GM12878 (cell line): ENCODE measurements at regions not wholly inside any gene's neighbourhood (a gene's known extent, or its start where the extent isn't known, plus 50 kb on each side); places are given as distances from the start of the nearest gene placed in this dataset.

Experiments
- ATAC-seq: fragments of 200-7000 bp; cut with Tn5 transposase; 3 replicates; pipeline ENCODE4 v1.9.1; 2020; ENCODE audit warnings: mild to moderate bottlenecking, moderate library complexity
- BruUV-seq: library from RNA; stranded (reverse); fragments of 400-500 nt; replicated peaks from 2 replicates; lab custom pipeline; 2021; lab: Mats Ljungman, UMichigan
- CTCF ChIA-PET: fragments of 300-600 bp; sonication (Branson Sonifier 250); formaldehyde crosslinking; extraction: SDS; loops from one replicate; lab custom pipeline; 2021; ENCODE audit warnings: inconsistent platforms; lab: Yijun Ruan, JAX
- POLR2A ChIA-PET: fragments of 350-600 bp; formaldehyde crosslinking; extraction: SDS; loops from one replicate; lab custom pipeline; 2021; ENCODE audit warnings: inconsistent platforms; lab: Charles Lee
- RAD21 ChIA-PET: fragments of 300-600 bp; sonication (Branson Sonifier 250); formaldehyde crosslinking; loops from one replicate; lab custom pipeline; 2023; ENCODE audit warnings: antibody characterized with exemption; ENCODE audit not compliant: unreplicated experiment; lab: Charles Lee
- SMC1A ChIA-PET: fragments of 300-600 bp; sonication (Branson Sonifier 250); formaldehyde crosslinking; loops from one replicate; lab custom pipeline; 2023; ENCODE audit not compliant: unreplicated experiment, uncharacterized antibody; lab: Charles Lee
- DNase-seq: peaks from one replicate; pipeline ENCODE4 v3.0.0-alpha.2; 2011; ENCODE audit warnings: low read depth, low spot score
- FAIRE-seq: peaks from 3 replicates; lab custom pipeline; 2011; peaks lifted over from hg19 to GRCh38; lab: Jason Lieb, UNC
- H2AFZ ChIP-seq: 2 replicates; pipeline ENCODE4 v1.6.0; 2011; ENCODE audit warnings: low read depth, low read length, control low read depth; ENCODE audit not compliant: control insufficient read depth
- H3K27ac ChIP-seq: 2 replicates; pipeline ENCODE4 v1.5.1; 2011; ENCODE audit warnings: control low read depth; ENCODE audit not compliant: control insufficient read depth, insufficient read depth
- H3K27me3 ChIP-seq, 2 experiments: replicated peaks in 1 of 2; 2 replicates each; pipeline versions ENCODE4 v1.6.0 to v1.6.1; 2011; ENCODE audit warnings: low read length in 1 of 2; ENCODE audit not compliant: control insufficient read depth in 2 of 2, insufficient read depth in 2 of 2
- H3K36me3 ChIP-seq, 2 experiments: 2 replicates each; pipeline ENCODE4 v1.5.1; 2011; ENCODE audit warnings: low read length in 1 of 2; ENCODE audit not compliant: control insufficient read depth in 2 of 2, insufficient read depth in 2 of 2
- H3K4me1 ChIP-seq: 2 replicates; pipeline ENCODE4 v1.6.1; 2011; ENCODE audit warnings: mild to moderate bottlenecking, low read length, moderate library complexity, mixed read lengths; ENCODE audit not compliant: control insufficient read depth, insufficient read depth
- H3K4me2 ChIP-seq: 2 replicates; pipeline ENCODE4 v1.6.0; 2011; ENCODE audit warnings: control low read depth; ENCODE audit not compliant: control insufficient read depth, insufficient read depth
- H3K4me3 ChIP-seq: fragments of 200-600 bp; sonication (generic); 2 replicates; pipeline ENCODE4 v1.5.1; 2016
- H3K79me2 ChIP-seq: 2 replicates; pipeline ENCODE4 v1.6.0; 2011; ENCODE audit warnings: low read length; ENCODE audit not compliant: control insufficient read depth, insufficient read depth
- H3K9ac ChIP-seq: 2 replicates; pipeline ENCODE4 v1.8.0; 2011; ENCODE audit warnings: low read length, control low read depth, mixed read lengths; ENCODE audit not compliant: control insufficient read depth, insufficient read depth
- H3K9me3 ChIP-seq: replicated peaks from 3 replicates; pipeline ENCODE4 v1.5.1; 2011; ENCODE audit warnings: mild to moderate bottlenecking, low read length; ENCODE audit not compliant: control insufficient read depth, insufficient read depth
- H4K20me1 ChIP-seq: 2 replicates; pipeline ENCODE4 v1.6.0; 2011; ENCODE audit not compliant: control insufficient read depth, insufficient read depth
- NBN ChIP-seq: fragments of 450-650 bp; IDR thresholded peaks from 2 replicates; pipeline ENCODE4 v1.6.1; 2016
- NFYB ChIP-seq: IDR thresholded peaks from 2 replicates; pipeline ENCODE4 v1.6.1; 2011; ENCODE audit warnings: low read depth, mild to moderate bottlenecking, low read length, improper control_type of control experiment, moderate library complexity; ENCODE audit not compliant: insufficient read depth
- NR2F1 ChIP-seq: fragments of 450-650 bp; conservative IDR thresholded peaks from 2 replicates; pipeline ENCODE4 v1.6.1; 2017; ENCODE audit warnings: mild to moderate bottlenecking
- RAD21 ChIP-seq: IDR thresholded peaks from 2 replicates; pipeline ENCODE4 v1.6.1; 2011; ENCODE audit warnings: mild to moderate bottlenecking, low read depth, low read length, moderate library complexity; ENCODE audit not compliant: insufficient read depth
- SMAD1 ChIP-seq: fragments of 450-650 bp; IDR thresholded peaks from 2 replicates; pipeline ENCODE4 v1.6.1; 2018; ENCODE audit warnings: mild to moderate bottlenecking, low read depth; ENCODE audit not compliant: partially characterized antibody
- SMC3 ChIP-seq: IDR thresholded peaks from 2 replicates; pipeline ENCODE4 v1.6.1; 2011; ENCODE audit warnings: low read length, improper control_type of control experiment, borderline replicate concordance
- SREBF2 ChIP-seq: IDR thresholded peaks from 2 replicates; pipeline ENCODE4 v1.6.1; 2012; ENCODE audit warnings: mild to moderate bottlenecking, low read length
- STAT1 ChIP-seq: fragments of 450-650 bp; conservative IDR thresholded peaks from 2 replicates; pipeline ENCODE4 v1.6.1; 2014; ENCODE audit warnings: antibody characterized with exemption, mild to moderate bottlenecking
- TCF7 ChIP-seq: IDR thresholded peaks from 2 replicates; pipeline ENCODE4 v1.6.1; 2014; ENCODE audit warnings: antibody characterized with exemption, borderline replicate concordance
- ZNF274 ChIP-seq: IDR thresholded peaks from one replicate; pipeline ENCODE4 v1.8.0; 2011; ENCODE audit not compliant: insufficient read length, insufficient read depth
- ZNF384 ChIP-seq: IDR thresholded peaks from 2 replicates; pipeline ENCODE4 v1.6.1; 2012; ENCODE audit warnings: low read depth, mild to moderate bottlenecking, low read length, improper control_type of control experiment, borderline replicate concordance
- ZZZ3 ChIP-seq: IDR thresholded peaks from 2 replicates; pipeline ENCODE4 v1.6.1; 2011; ENCODE audit warnings: low read depth; ENCODE audit not compliant: control insufficient read depth, insufficient read length
- WGBS: methylation state at CpG from one replicate; pipeline ENCODE4 v1.1.6; 2016; ENCODE audit warnings: low lambda C conversion rate; ENCODE audit not compliant: insufficient replicate concordance, insufficient coverage; ENCODE audit errors: missing lambda C conversion rate; 5-methylcytosine and 5-hydroxymethylcytosine counted together
- in situ Hi-C: fragments of 300-500 bp; cut with MboI; formaldehyde crosslinking; loops from 9 replicates; pipeline ENCODE4 v1.14.3; 2018; ENCODE audit warnings: mixed read lengths
- intact Hi-C: fragments of 100-400 bp; cut with micrococcal nuclease; formaldehyde crosslinking; loops from one replicate; pipeline ENCODE4 v1.14.2; 2022; ENCODE audit not compliant: unreplicated experiment
- TF ChIP-seq, protein P1 (sequence below): fragments of 450-650 bp; IDR thresholded peaks from 2 replicates; pipeline ENCODE4 v1.6.1; 2016; ENCODE audit warnings: mild to moderate bottlenecking
- TF ChIP-seq, protein P2 (sequence below): fragments of 150-350 bp; IDR thresholded peaks from 2 replicates; pipeline ENCODE4 v1.6.1; 2016; ENCODE audit warnings: low read depth, low read length

DNA sequence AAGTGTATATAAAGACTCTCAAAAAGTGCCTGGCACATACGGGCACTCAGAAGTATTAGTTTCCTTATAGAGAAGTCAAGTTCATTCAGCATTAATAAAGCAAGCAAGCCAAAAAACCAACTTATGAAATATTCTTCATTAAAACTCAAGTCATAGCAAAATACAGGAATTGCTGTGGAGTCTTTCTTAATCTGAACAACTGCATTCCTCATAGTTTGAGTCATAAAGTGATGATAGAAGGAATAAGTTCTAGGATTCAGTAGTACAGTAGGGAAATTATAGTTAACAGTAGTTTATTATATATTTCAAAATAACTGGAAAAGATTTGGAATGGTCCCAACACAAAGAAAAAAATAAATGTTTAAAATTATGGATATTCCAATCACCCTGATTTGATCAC lies 200.3 kb downstream of the C11orf91 start (continued):
- TF ChIP-seq SMC3 = no peak
- TF ChIP-seq TCF7 = no peak
- no peak for TF ChIP-seq ZNF384
- TF ChIP-seq NR2F1 = no peak
- TF ChIP-seq SREBF2 = no peak
- no peak for TF ChIP-seq NFYB
- TF ChIP-seq STAT1 = no peak
- TF ChIP-seq, protein P1, sequence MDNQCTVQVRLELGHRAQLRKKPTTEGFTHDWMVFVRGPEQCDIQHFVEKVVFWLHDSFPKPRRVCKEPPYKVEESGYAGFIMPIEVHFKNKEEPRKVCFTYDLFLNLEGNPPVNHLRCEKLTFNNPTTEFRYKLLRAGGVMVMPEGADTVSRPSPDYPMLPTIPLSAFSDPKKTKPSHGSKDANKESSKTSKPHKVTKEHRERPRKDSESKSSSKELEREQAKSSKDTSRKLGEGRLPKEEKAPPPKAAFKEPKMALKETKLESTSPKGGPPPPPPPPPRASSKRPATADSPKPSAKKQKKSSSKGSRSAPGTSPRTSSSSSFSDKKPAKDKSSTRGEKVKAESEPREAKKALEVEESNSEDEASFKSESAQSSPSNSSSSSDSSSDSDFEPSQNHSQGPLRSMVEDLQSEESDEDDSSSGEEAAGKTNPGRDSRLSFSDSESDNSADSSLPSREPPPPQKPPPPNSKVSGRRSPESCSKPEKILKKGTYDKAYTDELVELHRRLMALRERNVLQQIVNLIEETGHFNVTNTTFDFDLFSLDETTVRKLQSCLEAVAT = no peak
- no peak for TF ChIP-seq ZNF274
- TF ChIP-seq RAD21 = no peak

DNA sequence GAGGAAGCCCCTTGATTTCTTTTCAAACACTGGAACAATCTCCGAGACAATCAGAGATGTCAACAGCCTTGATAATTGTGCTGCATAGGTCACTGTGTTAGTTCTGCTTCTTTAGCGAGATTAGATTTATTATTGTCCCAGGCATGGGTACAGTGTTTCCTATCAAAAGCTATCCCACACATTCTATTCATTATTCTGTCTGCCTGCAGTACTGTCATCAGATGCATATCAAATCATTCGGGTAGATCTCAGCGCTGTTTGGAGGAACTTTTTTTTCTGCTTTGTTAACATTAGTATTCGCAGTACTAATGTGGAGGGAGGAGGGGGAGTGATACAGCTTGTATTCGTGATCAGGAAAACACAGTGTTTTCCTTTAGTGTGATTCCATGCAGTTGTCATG lies 208.0 kb downstream of the C11orf91 start:
- CTCF ChIA-PET = no interaction called here

More for the DNA sequence above, 208.0 kb downstream of the C11orf91 start:
- H2AFZ ChIP-seq = no peak overlapping the region
- no peaks in the 10 kb centered on the region for H3K4me1 ChIP-seq
- H3K4me3 ChIP-seq = no peak overlapping the region
- POLR2A ChIA-PET = no interaction called here
- RAD21 ChIA-PET = no interaction called here
- DNase-seq = no peak
- no peaks in the 10 kb centered on the region for H4K20me1 ChIP-seq
- intact Hi-C loops = no loop called here
- no peaks in the 10 kb centered on the region for H3K36me3 ChIP-seq
- TF ChIP-seq SMAD1 (no peak), ZZZ3 (no peak), NBN (no peak)
- TF ChIP-seq, protein P2, sequence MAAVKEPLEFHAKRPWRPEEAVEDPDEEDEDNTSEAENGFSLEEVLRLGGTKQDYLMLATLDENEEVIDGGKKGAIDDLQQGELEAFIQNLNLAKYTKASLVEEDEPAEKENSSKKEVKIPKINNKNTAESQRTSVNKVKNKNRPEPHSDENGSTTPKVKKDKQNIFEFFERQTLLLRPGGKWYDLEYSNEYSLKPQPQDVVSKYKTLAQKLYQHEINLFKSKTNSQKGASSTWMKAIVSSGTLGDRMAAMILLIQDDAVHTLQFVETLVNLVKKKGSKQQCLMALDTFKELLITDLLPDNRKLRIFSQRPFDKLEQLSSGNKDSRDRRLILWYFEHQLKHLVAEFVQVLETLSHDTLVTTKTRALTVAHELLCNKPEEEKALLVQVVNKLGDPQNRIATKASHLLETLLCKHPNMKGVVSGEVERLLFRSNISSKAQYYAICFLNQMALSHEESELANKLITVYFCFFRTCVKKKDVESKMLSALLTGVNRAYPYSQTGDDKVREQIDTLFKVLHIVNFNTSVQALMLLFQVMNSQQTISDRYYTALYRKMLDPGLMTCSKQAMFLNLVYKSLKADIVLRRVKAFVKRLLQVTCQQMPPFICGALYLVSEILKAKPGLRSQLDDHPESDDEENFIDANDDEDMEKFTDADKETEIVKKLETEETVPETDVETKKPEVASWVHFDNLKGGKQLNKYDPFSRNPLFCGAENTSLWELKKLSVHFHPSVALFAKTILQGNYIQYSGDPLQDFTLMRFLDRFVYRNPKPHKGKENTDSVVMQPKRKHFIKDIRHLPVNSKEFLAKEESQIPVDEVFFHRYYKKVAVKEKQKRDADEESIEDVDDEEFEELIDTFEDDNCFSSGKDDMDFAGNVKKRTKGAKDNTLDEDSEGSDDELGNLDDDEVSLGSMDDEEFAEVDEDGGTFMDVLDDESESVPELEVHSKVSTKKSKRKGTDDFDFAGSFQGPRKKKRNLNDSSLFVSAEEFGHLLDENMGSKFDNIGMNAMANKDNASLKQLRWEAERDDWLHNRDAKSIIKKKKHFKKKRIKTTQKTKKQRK = no peak
- TF ChIP-seq, all 136 proteins: peak for 0
- no peak overlapping the region for H3K9ac ChIP-seq
- H3K27me3 ChIP-seq = no peaks in the 10 kb centered on the region
- FAIRE-seq (no peak), ATAC-seq (no peak)
- H3K79me2 ChIP-seq = no peaks in the 10 kb centered on the region
- in situ Hi-C loops = no loop called here
- SMC1A ChIA-PET = no interaction called here
- no peak overlapping the region for H3K27ac ChIP-seq
- no peaks in the 10 kb centered on the region; the same call in 2 of the 3 replicates for H3K9me3 ChIP-seq
- BruUV-seq = no TSS peak
- H3K4me2 ChIP-seq = no peak overlapping the region
- 82% methylated on average over 6 of the region's 6 CpGs for WGBS
